ENCODE measurements at regions not wholly inside any gene's neighbourhood (a gene's known extent, or its start where the extent isn't known, plus 50 kb on each side); places are given as distances from the start of the nearest gene placed in this dataset.

GRCh38 chr20:60819511-60819910 is 432.6 kb upstream of the CDH4 start:
- Histone ChIP-seq H3K27me3 (replicated peaks in 1 of 4; ENCODE audit: control insufficient read depth in 3 of 4, extremely low read depth in 1 of 4, insufficient read depth in 3 of 4, low read length in 3 of 4) (no peaks in the 10 kb centered on the region; a peak in 1 of 7 replicates), H4K5ac (ENCODE audit: insufficient read length, low read depth, low read length) (no peak overlapping the region), H3K56ac (replicated peaks; ENCODE audit: insufficient read length, low read depth, low read length) (no peak overlapping the region), H3K18ac (ENCODE audit: extremely low read depth, low read length) (no peak overlapping the region), H4K91ac (replicated peaks; ENCODE audit: insufficient read length, low read length) (no peak overlapping the region), H3K36me3 (ENCODE audit: control insufficient read depth in 2 of 4, insufficient read depth in 4 of 4, low read length in 3 of 4) (no peaks in the 10 kb centered on the region), H3K79me2 (ENCODE audit: control insufficient read depth in 1 of 2, insufficient read depth in 2 of 2, low read length in 2 of 2) (no peaks in the 10 kb centered on the region), H2BK20ac (ENCODE audit: low read length) (no peak overlapping the region), H2AFZ (ENCODE audit: low read length) (no peak overlapping the region), H3K4me3 (ENCODE audit: extremely low read depth in 1 of 4, insufficient read depth in 2 of 4, low read depth in 3 of 4, low read length in 4 of 4) (no peak overlapping the region), H4K8ac (ENCODE audit: extremely low read depth, insufficient read depth, low read length) (no peak overlapping the region), H2BK5ac (ENCODE audit: low read depth, low read length) (no peak overlapping the region), H3K9ac (replicated peaks in 1 of 4; ENCODE audit: extremely low read depth in 1 of 4, low read depth in 3 of 4, low read length in 3 of 4) (no peak overlapping the region), H3K4me1 (replicated peaks in 1 of 4; ENCODE audit: control insufficient read depth in 3 of 4, insufficient read depth in 4 of 4, low read length in 3 of 4) (no peaks in the 10 kb centered on the region), H3K14ac (ENCODE audit: insufficient read length) (no peak overlapping the region), H2AK5ac (ENCODE audit: low read depth, low read length) (no peak overlapping the region), H3K23me2 (ENCODE audit: low read depth, low read length) (no peaks in the 10 kb centered on the region), H3K4ac (replicated peaks; ENCODE audit: insufficient read length, low read depth, low read length) (no peak overlapping the region), H3K9me3 (ENCODE audit: insufficient read depth in 2 of 2, low read depth in 1 of 2, low read length in 1 of 2) (no peaks in the 10 kb centered on the region), H2BK12ac (ENCODE audit: low read depth, low read length) (no peak overlapping the region), H3K27ac (ENCODE audit: low read depth, low read length) (no peak overlapping the region), H2BK120ac (replicated peaks; ENCODE audit: low read depth, low read length) (no peak overlapping the region), H4K20me1 (replicated peaks in 1 of 2; ENCODE audit: control insufficient read depth in 1 of 2, insufficient read depth in 2 of 2, low read length in 2 of 2) (no peaks in the 10 kb centered on the region), H3K79me1 (ENCODE audit: low read depth, low read length) (no peaks in the 10 kb centered on the region), H3K23ac (ENCODE audit: insufficient read length) (no peak overlapping the region), H3K4me2 (ENCODE audit: insufficient read depth in 1 of 2, low read depth in 2 of 2, low read length in 2 of 2) (no peak overlapping the region), H2BK15ac (ENCODE audit: low read length) (no peak overlapping the region)
- ChIA-PET CTCF (ENCODE audit: partially characterized antibody) (no interaction called here), POLR2A (ENCODE audit: partially characterized antibody) (no interaction called here)
- TF ChIP-seq ATF2 (IDR thresholded peaks at IDR 0.05; ENCODE audit: low read length) (no peak), SIRT6 (IDR thresholded peaks at IDR 0.05; ENCODE audit: low read length) (no peak), PHF8 (conservative IDR thresholded peaks at IDR 0.05; ENCODE audit: low read depth, low read length) (no peak), SP4 (IDR thresholded peaks at IDR 0.05; ENCODE audit: low read length) (no peak), POLR2A (IDR thresholded peaks at IDR 0.05; ENCODE audit: control extremely low read depth in 1 of 2, low read depth in 2 of 2, low read length in 2 of 2) (no peak), RXRA (IDR thresholded peaks at IDR 0.05; ENCODE audit: insufficient read depth, low read depth, low read length) (no peak), ASH2L (IDR thresholded peaks at IDR 0.05; ENCODE audit: low read length) (no peak), JUND (IDR thresholded peaks at IDR 0.05; ENCODE audit: low read length) (no peak), SIN3A (conservative IDR thresholded peaks at IDR 0.05 in 1 of 2, IDR thresholded peaks at IDR 0.05 in 1 of 2; ENCODE audit: low read depth in 1 of 2, low read length in 2 of 2) (no peak), ZNF274 (IDR thresholded peaks at IDR 0.05; ENCODE audit: borderline replicate concordance, extremely low read depth, low read length) (no peak), NANOG (IDR thresholded peaks at IDR 0.05; ENCODE audit: insufficient read depth, low read depth, low read length, poor library complexity, severe bottlenecking) (no peak), SIX5 (IDR thresholded peaks at IDR 0.05; ENCODE audit: low read depth, low read length) (no peak), CEBPB (IDR thresholded peaks at IDR 0.05; ENCODE audit: low read depth, low read length) (no peak), POU5F1 (IDR thresholded peaks at IDR 0.05; ENCODE audit: low read depth, low read length) (no peak)
- TF ChIP-seq, protein P1, sequence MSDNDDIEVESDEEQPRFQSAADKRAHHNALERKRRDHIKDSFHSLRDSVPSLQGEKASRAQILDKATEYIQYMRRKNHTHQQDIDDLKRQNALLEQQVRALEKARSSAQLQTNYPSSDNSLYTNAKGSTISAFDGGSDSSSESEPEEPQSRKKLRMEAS (IDR thresholded peaks at IDR 0.05): no peak
- FAIRE-seq: no peak
- no peak for DNase-seq (ENCODE audit: low read depth in 1 of 2, low spot score in 2 of 2)
- 86% methylated on average over 5 of the region's 5 CpGs; no CpG with 5 or more reads in 1 of the 2 experiments for WGBS, 2 experiments (ENCODE audit: extremely low coverage in 1 of 2, insufficient coverage in 1 of 2, insufficient read length in 1 of 2, insufficient replicate concordance in 2 of 2, low coverage in 1 of 2, low lambda C conversion rate in 2 of 2, missing lambda C conversion rate in 1 of 2)

All from H1 (cell line).